ENCODE measurements at regions not wholly inside any gene's neighbourhood (a gene's known extent, or its start where the extent isn't known, plus 50 kb on each side); places are given as distances from the start of the nearest gene placed in this dataset.

GRCh38 chr13:44110091-44110621 is 230.5 kb downstream of the LACC1 start:
- TF ChIP-seq, protein P1, sequence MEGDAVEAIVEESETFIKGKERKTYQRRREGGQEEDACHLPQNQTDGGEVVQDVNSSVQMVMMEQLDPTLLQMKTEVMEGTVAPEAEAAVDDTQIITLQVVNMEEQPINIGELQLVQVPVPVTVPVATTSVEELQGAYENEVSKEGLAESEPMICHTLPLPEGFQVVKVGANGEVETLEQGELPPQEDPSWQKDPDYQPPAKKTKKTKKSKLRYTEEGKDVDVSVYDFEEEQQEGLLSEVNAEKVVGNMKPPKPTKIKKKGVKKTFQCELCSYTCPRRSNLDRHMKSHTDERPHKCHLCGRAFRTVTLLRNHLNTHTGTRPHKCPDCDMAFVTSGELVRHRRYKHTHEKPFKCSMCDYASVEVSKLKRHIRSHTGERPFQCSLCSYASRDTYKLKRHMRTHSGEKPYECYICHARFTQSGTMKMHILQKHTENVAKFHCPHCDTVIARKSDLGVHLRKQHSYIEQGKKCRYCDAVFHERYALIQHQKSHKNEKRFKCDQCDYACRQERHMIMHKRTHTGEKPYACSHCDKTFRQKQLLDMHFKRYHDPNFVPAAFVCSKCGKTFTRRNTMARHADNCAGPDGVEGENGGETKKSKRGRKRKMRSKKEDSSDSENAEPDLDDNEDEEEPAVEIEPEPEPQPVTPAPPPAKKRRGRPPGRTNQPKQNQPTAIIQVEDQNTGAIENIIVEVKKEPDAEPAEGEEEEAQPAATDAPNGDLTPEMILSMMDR (IDR thresholded peaks at IDR 0.05), result no peak
- no peak for TF ChIP-seq POLR2AphosphoS5 (IDR thresholded peaks at IDR 0.05)
- TF ChIP-seq EP300 (IDR thresholded peaks at IDR 0.05), result no peak
- no peak for TF ChIP-seq POLR2A (IDR thresholded peaks at IDR 0.05)
